ENCODE measurements at regions not wholly inside any gene's neighbourhood (a gene's known extent, or its start where the extent isn't known, plus 50 kb on each side); places are given as distances from the start of the nearest gene placed in this dataset.

- no peak for DNase-seq (ENCODE audit: low spot score)
These were observed 110.5 kb upstream of the HABP2 start for GRCh38 chr10:113442336-113442735.

GRCh38 chr10:113443141-113443925, 109.5 kb upstream of the HABP2 start:
- DNase-seq (ENCODE audit: low spot score): no peak

- DNase-seq (ENCODE audit: low spot score): no peak
These were observed 108.0 kb upstream of the HABP2 start for GRCh38 chr10:113444766-113445365.

- no peak for DNase-seq (ENCODE audit: low spot score)
These were observed 107.1 kb upstream of the HABP2 start for GRCh38 chr10:113445736-113446135.

DNA sequence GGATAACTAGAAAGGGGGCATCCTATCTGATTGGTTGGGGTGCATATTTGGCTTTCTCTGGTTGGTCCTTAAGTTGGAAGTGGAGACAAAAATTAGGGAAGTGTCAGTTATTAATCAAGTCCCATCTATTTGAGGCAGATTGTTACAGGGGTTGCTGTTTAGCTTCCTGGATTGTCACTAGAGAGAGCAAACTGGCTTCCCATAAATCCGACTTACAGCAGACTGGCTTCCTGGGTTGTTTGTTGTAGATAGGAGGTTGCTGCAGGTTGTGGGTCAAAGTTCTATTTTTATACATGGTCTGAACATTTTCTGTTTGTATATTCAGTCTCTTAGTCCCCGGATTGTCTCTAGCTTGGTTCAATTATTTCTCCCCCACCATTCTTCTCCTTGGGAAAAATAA, 106.1 kb upstream of the HABP2 start:
- DNase-seq (ENCODE audit: low spot score): no peak

DNA sequence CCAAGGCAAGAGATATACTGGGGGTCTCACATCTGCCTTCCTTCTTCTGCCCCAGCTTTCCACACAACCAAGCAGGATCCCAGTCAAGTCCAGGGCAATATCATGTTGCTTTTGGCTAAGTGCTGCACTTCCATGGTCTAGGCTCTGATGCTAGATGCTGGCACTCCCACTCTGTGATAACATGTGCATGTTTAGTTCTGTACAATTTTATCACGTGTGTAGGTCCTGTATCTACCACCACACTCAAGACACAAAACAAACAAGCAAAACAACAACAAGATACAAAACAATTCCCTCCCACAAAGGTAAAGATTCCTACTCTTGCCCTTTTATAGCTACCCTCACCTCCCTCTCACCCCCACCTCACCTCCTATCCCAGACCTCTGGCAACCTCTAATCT, 105.6 kb upstream of the HABP2 start:
- DNase-seq (ENCODE audit: low spot score): no peak

DNA sequence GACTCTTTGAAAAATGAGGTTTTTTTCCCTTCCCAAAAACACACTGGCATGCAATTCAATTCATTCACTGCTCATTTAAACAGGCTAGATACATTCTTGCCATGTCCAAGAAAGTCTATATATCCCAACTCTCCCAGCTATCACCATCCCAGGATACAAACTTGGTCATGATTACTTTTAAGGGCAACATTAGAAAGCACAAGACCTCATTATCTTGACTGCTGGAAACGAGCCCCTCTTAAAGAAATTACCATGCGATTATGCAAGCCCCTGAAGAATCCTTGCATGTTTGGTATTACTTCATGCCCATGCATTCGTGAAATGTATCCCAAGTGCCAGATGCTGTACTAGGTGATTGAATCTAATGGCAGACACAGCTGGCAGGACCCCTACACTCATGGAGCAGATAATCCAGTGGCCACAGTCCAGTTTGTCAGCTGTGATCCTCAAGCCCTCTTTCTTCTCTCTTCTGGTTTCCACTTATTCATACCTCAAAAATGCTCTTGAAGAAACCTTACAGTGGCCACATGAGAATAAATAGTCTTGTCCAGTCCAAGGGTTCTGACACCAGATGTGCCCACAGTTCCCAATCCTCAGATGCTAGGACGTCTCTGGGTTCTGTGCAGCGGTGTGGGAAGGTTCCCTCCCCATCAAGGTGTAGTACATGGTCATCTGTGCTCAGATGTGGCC, 103.7 kb upstream of the HABP2 start:
- no peak for DNase-seq (ENCODE audit: low spot score)

DNA sequence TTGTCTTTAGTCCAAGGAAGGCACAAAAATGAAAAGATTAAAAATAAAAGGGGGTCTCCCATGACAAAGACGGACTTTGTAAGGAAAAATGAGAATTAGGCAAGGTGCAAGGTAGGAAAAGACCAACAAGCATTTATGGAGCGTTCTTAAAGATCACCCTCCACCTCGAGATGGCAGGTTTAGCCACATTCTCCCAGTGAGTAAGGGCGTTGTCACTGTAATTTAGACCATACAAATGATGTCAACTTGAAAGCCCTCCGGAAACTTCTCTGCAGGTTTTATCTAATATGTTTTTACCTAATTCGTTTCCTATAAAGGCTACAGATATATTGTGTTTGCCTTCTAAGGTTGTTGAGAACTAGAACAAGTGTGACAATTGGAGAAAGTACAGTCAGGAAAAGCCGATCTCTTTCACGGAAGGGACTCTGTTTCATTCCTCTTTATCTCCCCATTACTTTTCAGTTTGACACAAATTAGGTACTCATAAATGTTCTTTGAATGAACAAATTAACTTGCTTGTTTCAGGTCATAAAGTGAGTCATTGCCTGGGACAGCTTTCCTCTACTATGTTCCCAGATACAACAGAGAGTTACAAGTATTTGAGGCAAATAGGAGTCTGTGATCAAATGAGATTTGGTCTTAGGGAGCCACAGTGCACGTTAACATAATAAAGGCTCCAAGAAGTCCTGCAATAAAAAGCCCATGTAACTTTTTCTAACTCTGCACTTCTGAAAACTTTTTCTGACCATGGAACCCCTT, 102.6 kb upstream of the HABP2 start:
- no peak for DNase-seq (ENCODE audit: low spot score)

- no peak for DNase-seq (ENCODE audit: low spot score)
These were observed 101.9 kb upstream of the HABP2 start for GRCh38 chr10:113450906-113451305.

DNA sequence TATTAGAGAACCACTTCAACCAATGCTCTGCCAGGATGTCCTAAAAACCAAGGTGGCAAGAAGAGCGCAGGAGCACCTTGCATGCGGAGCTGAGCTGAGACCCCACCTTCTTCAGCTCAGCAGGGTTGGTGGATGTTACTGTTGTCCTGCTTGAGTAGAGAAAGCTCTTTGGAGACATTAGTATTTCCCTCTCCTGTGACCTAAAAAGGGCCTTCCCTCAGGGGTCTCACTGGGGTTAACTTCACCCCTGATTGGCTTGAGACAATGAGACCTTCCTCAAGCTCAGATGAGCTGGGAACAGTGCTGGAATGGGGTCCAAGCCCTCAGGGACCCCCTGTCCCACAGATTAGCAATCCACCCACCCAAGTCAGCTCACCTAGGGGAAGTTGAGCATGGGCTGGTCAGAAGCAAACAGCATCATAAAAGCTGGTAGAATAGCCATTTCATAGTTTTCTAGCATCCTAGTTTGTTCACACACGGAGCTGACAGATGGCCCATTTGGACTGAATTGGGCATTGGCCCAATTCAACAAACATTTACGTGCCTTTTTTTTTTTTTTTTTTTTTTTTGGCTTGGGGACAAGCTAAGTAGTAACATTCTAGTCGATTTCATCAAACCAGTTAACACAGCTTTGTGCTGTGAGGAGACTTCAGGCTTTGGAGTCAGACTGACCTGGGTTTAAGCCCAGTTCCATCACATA, 100.6 kb upstream of the HABP2 start:
- DNase-seq (ENCODE audit: low spot score): no peak

- DNase-seq (ENCODE audit: low spot score): no peak
These were observed 99.5 kb upstream of the HABP2 start for GRCh38 chr10:113453351-113453750.

- peak; percentile 43 for DNase-seq (ENCODE audit: low spot score)
These were observed 98.4 kb upstream of the HABP2 start for GRCh38 chr10:113454341-113455061.

- DNase-seq (ENCODE audit: low spot score): no peak
These were observed 96.9 kb upstream of the HABP2 start for GRCh38 chr10:113455947-113456346.

GRCh38 chr10:113456741-113457140, 96.1 kb upstream of the HABP2 start:
- no peak for DNase-seq (ENCODE audit: low spot score)

DNA sequence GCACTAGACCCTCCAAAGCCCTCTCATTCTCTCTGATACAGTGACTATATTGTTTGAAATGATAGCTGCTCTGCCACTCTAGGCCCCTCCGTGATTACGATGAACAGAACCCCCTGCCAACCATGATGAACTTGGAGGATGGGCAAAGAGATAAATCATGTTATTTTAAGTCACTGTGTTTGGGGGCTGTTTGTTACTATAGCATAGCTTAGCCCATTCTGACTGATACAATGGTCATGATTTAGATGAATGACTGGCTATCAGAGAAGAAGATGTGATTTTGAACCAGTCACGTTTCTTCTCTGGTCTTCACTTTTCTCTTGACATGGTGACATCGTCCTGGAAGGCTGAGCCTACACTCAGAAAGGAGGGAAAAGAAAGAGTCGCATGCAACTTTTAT, 95.4 kb upstream of the HABP2 start:
- no peak for DNase-seq (ENCODE audit: low spot score)

- no peak for DNase-seq (ENCODE audit: low spot score)
These were observed 94.4 kb upstream of the HABP2 start for GRCh38 chr10:113458451-113458850.

- no peak for DNase-seq (ENCODE audit: low spot score)
These were observed 93.9 kb upstream of the HABP2 start for GRCh38 chr10:113458944-113459343.

DNA sequence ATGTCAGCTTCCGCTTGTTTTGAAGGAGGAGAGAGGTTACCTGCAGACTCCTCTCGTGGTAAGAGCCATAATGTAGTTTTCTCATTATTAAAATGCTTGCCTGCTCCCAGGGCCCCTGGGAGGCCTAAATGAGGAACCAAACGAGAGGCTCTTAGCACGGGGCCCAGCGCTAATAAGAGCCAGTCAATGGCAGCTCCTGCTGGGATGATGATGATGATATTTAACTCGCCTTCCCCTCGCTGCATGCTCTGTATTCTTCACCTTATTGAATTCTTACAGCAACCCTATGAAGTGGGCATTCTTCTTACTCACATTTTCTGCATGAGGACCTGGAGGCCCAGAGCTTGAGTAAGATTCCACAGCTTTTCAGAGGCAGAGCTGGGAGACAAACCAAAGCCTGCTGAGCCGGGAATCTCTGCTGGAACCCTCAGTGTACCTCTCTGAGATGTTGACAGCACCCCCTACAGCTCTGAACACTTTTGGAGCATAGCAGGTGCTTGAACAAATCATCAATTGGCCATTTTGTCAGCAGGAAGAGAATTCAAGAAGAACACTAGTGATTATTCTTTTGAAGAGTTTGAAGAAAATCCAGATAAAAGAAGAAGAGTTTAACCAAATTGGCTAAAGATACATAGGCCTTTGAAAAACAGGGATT, 93.1 kb upstream of the HABP2 start:
- no peak for DNase-seq (ENCODE audit: low spot score)

- no peak for DNase-seq (ENCODE audit: low spot score)
These were observed 89.8 kb upstream of the HABP2 start for GRCh38 chr10:113463083-113463482.

GRCh38 chr10:113463777-113464176, 89.1 kb upstream of the HABP2 start:
- no peak for DNase-seq (ENCODE audit: low spot score)

GRCh38 chr10:113469796-113470195, 83.1 kb upstream of the HABP2 start:
- DNase-seq (ENCODE audit: low spot score): no peak
